ENCODE measurements at regions not wholly inside any gene's neighbourhood (a gene's known extent, or its start where the extent isn't known, plus 50 kb on each side); places are given as distances from the start of the nearest gene placed in this dataset.

DNA sequence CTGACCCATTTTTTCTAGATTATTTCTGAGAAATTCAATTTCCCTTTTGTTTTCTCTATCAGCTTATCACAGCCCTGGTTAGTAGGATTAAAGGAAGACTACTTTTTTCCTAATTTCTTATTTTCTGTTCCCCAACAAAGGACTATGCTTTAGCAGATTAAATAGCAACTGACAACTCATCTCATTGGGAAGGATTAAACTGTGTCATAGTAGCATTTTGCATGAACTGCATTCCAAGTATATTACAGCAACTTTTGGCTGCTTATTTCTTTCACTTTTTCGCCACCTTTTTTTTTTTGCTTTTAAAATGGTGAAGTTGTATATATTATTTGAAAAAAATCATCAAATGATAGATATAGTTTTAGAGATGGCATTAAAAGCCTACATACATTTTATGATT is 570.3 kb downstream of the FBXO15 start:
- Histone ChIP-seq H3K79me2 (ENCODE audit: control insufficient read depth, insufficient read depth, low read length) (no peaks in the 10 kb centered on the region), H3K27ac (ENCODE audit: insufficient read depth, low read length) (no peak overlapping the region), H3K4me1 (ENCODE audit: control insufficient read depth, extremely low read depth, insufficient read depth, low read length) (no peaks in the 10 kb centered on the region), H3K4me2 (ENCODE audit: extremely low read depth, insufficient read depth, low read length) (no peak overlapping the region), H3K36me3 (ENCODE audit: control insufficient read depth, insufficient read depth, low read length) (no peaks in the 10 kb centered on the region), H3K9ac (ENCODE audit: insufficient read depth, low read length) (no peak overlapping the region), H3K27me3 (ENCODE audit: control insufficient read depth, insufficient read depth, low read length) (no peaks in the 10 kb centered on the region), H2AFZ (ENCODE audit: low read length) (no peak overlapping the region), H4K20me1 (ENCODE audit: control insufficient read depth, extremely low read depth, insufficient read depth, low read length) (no peaks in the 10 kb centered on the region), H3K4me3 (replicated peaks in 1 of 4; ENCODE audit: control extremely low read depth in 1 of 4, insufficient read depth in 1 of 4, low read depth in 3 of 4, low read length in 4 of 4) (no peak overlapping the region), H3K9me3 (ENCODE audit: control insufficient read depth, insufficient read depth, low read depth, low read length) (no peaks in the 10 kb centered on the region)
- peak; percentile 35 to 60 for DNase-seq (ENCODE audit: low read depth in 2 of 2)
- TF ChIP-seq EZH2 (IDR thresholded peaks at IDR 0.05; ENCODE audit: low read length, missing control alignments) = no peak
- TF ChIP-seq, protein P1, sequence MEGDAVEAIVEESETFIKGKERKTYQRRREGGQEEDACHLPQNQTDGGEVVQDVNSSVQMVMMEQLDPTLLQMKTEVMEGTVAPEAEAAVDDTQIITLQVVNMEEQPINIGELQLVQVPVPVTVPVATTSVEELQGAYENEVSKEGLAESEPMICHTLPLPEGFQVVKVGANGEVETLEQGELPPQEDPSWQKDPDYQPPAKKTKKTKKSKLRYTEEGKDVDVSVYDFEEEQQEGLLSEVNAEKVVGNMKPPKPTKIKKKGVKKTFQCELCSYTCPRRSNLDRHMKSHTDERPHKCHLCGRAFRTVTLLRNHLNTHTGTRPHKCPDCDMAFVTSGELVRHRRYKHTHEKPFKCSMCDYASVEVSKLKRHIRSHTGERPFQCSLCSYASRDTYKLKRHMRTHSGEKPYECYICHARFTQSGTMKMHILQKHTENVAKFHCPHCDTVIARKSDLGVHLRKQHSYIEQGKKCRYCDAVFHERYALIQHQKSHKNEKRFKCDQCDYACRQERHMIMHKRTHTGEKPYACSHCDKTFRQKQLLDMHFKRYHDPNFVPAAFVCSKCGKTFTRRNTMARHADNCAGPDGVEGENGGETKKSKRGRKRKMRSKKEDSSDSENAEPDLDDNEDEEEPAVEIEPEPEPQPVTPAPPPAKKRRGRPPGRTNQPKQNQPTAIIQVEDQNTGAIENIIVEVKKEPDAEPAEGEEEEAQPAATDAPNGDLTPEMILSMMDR (conservative IDR thresholded peaks at IDR 0.05 in 1 of 2, IDR thresholded peaks at IDR 0.05 in 1 of 2; ENCODE audit: low read depth in 1 of 2, low read length in 2 of 2) = no peak

DNA sequence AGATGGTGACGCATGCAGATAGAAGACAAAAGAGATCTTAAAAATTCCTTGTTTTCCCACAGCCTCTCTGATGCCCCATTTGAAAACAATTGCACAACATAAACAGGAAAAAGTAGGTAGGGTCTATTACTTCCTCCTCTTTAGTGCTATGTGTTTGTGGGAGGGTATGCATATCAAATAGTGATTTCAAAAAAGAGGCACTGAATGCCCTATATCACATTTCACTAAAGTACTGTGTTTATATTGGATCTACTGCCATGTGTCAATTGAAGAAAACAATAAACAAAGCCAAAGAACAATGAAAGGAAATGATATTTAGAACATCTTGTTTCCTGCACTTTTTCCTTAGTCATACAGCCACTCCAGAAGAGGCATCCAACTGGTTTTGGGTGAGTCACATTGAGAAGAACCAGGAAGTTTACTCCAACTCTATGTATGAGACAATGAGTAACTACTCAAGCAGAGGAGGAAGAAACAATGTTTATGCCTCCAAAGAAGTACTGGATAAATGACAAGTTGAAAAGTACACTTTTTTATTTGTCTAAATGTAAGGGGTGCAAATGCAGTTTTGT is 583.6 kb downstream of the FBXO15 start:
- Histone ChIP-seq H3K79me2 (ENCODE audit: control insufficient read depth, insufficient read depth, low read length) (no peaks in the 10 kb centered on the region), H3K36me3 (ENCODE audit: control insufficient read depth, insufficient read depth, low read length) (no peaks in the 10 kb centered on the region), H3K9ac (ENCODE audit: insufficient read depth, low read length) (no peak overlapping the region), H3K4me1 (ENCODE audit: control insufficient read depth, extremely low read depth, insufficient read depth, low read length) (no peaks in the 10 kb centered on the region), H3K27ac (ENCODE audit: insufficient read depth, low read length) (no peak overlapping the region), H3K27me3 (ENCODE audit: control insufficient read depth, insufficient read depth, low read length) (no peaks in the 10 kb centered on the region), H2AFZ (ENCODE audit: low read length) (no peak overlapping the region), H3K9me3 (ENCODE audit: control insufficient read depth, insufficient read depth, low read depth, low read length) (no peaks in the 10 kb centered on the region), H4K20me1 (ENCODE audit: control insufficient read depth, extremely low read depth, insufficient read depth, low read length) (no peaks in the 10 kb centered on the region), H3K4me3 (replicated peaks in 1 of 4; ENCODE audit: control extremely low read depth in 1 of 4, insufficient read depth in 1 of 4, low read depth in 3 of 4, low read length in 4 of 4) (no peak overlapping the region), H3K4me2 (ENCODE audit: extremely low read depth, insufficient read depth, low read length) (no peak overlapping the region)
- TF ChIP-seq, protein P1 (conservative IDR thresholded peaks at IDR 0.05 in 1 of 2, IDR thresholded peaks at IDR 0.05 in 1 of 2; ENCODE audit: low read depth in 1 of 2, low read length in 2 of 2) = no peak
- TF ChIP-seq EZH2 (IDR thresholded peaks at IDR 0.05; ENCODE audit: low read length, missing control alignments) = no peak
- peak; percentile 57 to 82 for DNase-seq (ENCODE audit: low read depth in 2 of 2)

GRCh38 chr18:73563345-73563744 is 584.3 kb downstream of the FBXO15 start:
- H3K4me1 ChIP-seq (ENCODE audit: control insufficient read depth, extremely low read depth, insufficient read depth, low read length) = no peaks in the 10 kb centered on the region
- no peak overlapping the region for H3K4me3 ChIP-seq (replicated peaks in 1 of 4; ENCODE audit: control extremely low read depth in 1 of 4, insufficient read depth in 1 of 4, low read depth in 3 of 4, low read length in 4 of 4)
- no peaks in the 10 kb centered on the region for H3K9me3 ChIP-seq (ENCODE audit: control insufficient read depth, insufficient read depth, low read depth, low read length)
- no peaks in the 10 kb centered on the region for H4K20me1 ChIP-seq (ENCODE audit: control insufficient read depth, extremely low read depth, insufficient read depth, low read length)
- no peaks in the 10 kb centered on the region for H3K27me3 ChIP-seq (ENCODE audit: control insufficient read depth, insufficient read depth, low read length)
- TF ChIP-seq EZH2 (IDR thresholded peaks at IDR 0.05; ENCODE audit: low read length, missing control alignments) = no peak
- TF ChIP-seq, protein P1 (conservative IDR thresholded peaks at IDR 0.05 in 1 of 2, IDR thresholded peaks at IDR 0.05 in 1 of 2; ENCODE audit: low read depth in 1 of 2, low read length in 2 of 2) = no peak
- DNase-seq (ENCODE audit: low read depth in 2 of 2) = peak; percentile 26 to 72
- H3K79me2 ChIP-seq (ENCODE audit: control insufficient read depth, insufficient read depth, low read length) = no peaks in the 10 kb centered on the region
- H3K27ac ChIP-seq (ENCODE audit: insufficient read depth, low read length) = no peak overlapping the region
- no peaks in the 10 kb centered on the region for H3K36me3 ChIP-seq (ENCODE audit: control insufficient read depth, insufficient read depth, low read length)
- H3K9ac ChIP-seq (ENCODE audit: insufficient read depth, low read length) = no peak overlapping the region
- no peak overlapping the region for H3K4me2 ChIP-seq (ENCODE audit: extremely low read depth, insufficient read depth, low read length)
- no peak overlapping the region for H2AFZ ChIP-seq (ENCODE audit: low read length)

All from fibroblast of lung (primary cell).